IgD-negative memory B cell (primary cell): ENCODE measurements at regions not wholly inside any gene's neighbourhood (a gene's known extent, or its start where the extent isn't known, plus 50 kb on each side); places are given as distances from the start of the nearest gene placed in this dataset.

Source experiments
- H3K27ac Mint-ChIP-seq, 3 donors: one replicate each; pipeline ENCODE4 v1.8.0; 2020 to 2022; ENCODE audit warnings: mild to moderate bottlenecking in 3 of 3, mixed read lengths in 3 of 3, moderate library complexity in 1 of 3
- H3K27me3 Mint-ChIP-seq: one replicate; pipeline ENCODE4 v1.8.0; 2021; ENCODE audit warnings: mixed read lengths
- H3K36me3 Mint-ChIP-seq: one replicate; pipeline ENCODE4 v1.8.0; 2020; ENCODE audit warnings: mild to moderate bottlenecking, mixed read lengths
- H3K4me1 Mint-ChIP-seq, 3 donors: one replicate each; pipeline ENCODE4 v1.8.0; 2020 to 2022; ENCODE audit warnings: mixed read lengths in 3 of 3, mild to moderate bottlenecking in 1 of 3
- H3K4me3 Mint-ChIP-seq, 4 donors: one replicate each; pipeline ENCODE4 v1.8.0; 2020 to 2022; ENCODE audit warnings: mild to moderate bottlenecking in 4 of 4, mixed read lengths in 4 of 4, moderate library complexity in 3 of 4
- H3K9me3 Mint-ChIP-seq, 3 donors: one replicate each; pipeline ENCODE4 v1.8.0; 2020 to 2021; ENCODE audit warnings: mixed read lengths in 3 of 3, mild to moderate bottlenecking in 1 of 3

GRCh38 chr2:58916063-58916462 is 674.9 kb upstream of the FANCL start:
- no peak overlapping the region for H3K27ac Mint-ChIP-seq
- H3K4me1 Mint-ChIP-seq, result peaks cover 0 to 1% (median 0%) of the 10 kb centered on the region in 3 donors
- H3K27me3 Mint-ChIP-seq, result no peaks in the 10 kb centered on the region
- peaks cover 1% of the 10 kb centered on the region for H3K36me3 Mint-ChIP-seq
- H3K9me3 Mint-ChIP-seq, result no peaks in the 10 kb centered on the region
- no peak overlapping the region for H3K4me3 Mint-ChIP-seq

- H3K36me3 Mint-ChIP-seq, result peaks cover 1% of the 10 kb centered on the region
- peaks cover 0 to 1% (median 0%) of the 10 kb centered on the region in 3 donors for H3K4me1 Mint-ChIP-seq
- H3K27me3 Mint-ChIP-seq, result no peaks in the 10 kb centered on the region
- no peak overlapping the region for H3K27ac Mint-ChIP-seq
- no peak overlapping the region for H3K4me3 Mint-ChIP-seq
- no peaks in the 10 kb centered on the region for H3K9me3 Mint-ChIP-seq
These were observed 673.8 kb upstream of the FANCL start for GRCh38 chr2:58914733-58915505.

GRCh38 chr2:58913082-58913726 is 672.1 kb upstream of the FANCL start:
- no peak overlapping the region for H3K4me3 Mint-ChIP-seq
- H3K27ac Mint-ChIP-seq, result no peak overlapping the region
- H3K9me3 Mint-ChIP-seq, result no peaks in the 10 kb centered on the region
- H3K27me3 Mint-ChIP-seq, result no peaks in the 10 kb centered on the region
- H3K4me1 Mint-ChIP-seq, result no peaks in the 10 kb centered on the region
- H3K36me3 Mint-ChIP-seq, result no peaks in the 10 kb centered on the region

- no peaks in the 10 kb centered on the region for H3K9me3 Mint-ChIP-seq
- no peak overlapping the region for H3K4me3 Mint-ChIP-seq
- H3K4me1 Mint-ChIP-seq, result no peaks in the 10 kb centered on the region
- H3K27ac Mint-ChIP-seq, result no peak overlapping the region
- no peaks in the 10 kb centered on the region for H3K27me3 Mint-ChIP-seq
- H3K36me3 Mint-ChIP-seq, result no peaks in the 10 kb centered on the region
These were observed 670.8 kb upstream of the FANCL start for GRCh38 chr2:58911877-58912276.

- no peaks in the 10 kb centered on the region for H3K36me3 Mint-ChIP-seq
- H3K9me3 Mint-ChIP-seq, result no peaks in the 10 kb centered on the region
- no peak overlapping the region for H3K27ac Mint-ChIP-seq
- H3K4me3 Mint-ChIP-seq, result no peak overlapping the region
- peaks cover 0 to 2% (median 0%) of the 10 kb centered on the region in 3 donors for H3K4me1 Mint-ChIP-seq
- peaks cover 3% of the 10 kb centered on the region for H3K27me3 Mint-ChIP-seq
These were observed 667.5 kb upstream of the FANCL start for GRCh38 chr2:58908501-58909154.

GRCh38 chr2:58907644-58908043 is 666.5 kb upstream of the FANCL start:
- no peak overlapping the region for H3K4me3 Mint-ChIP-seq

GRCh38 chr2:58906081-58906645 is 665.0 kb upstream of the FANCL start:
- no peak overlapping the region for H3K27ac Mint-ChIP-seq
- H3K27me3 Mint-ChIP-seq, result peaks cover 3% of the 10 kb centered on the region
- peaks cover 0 to 2% (median 0%) of the 10 kb centered on the region in 3 donors for H3K4me1 Mint-ChIP-seq
- no peaks in the 10 kb centered on the region for H3K36me3 Mint-ChIP-seq
- no peaks in the 10 kb centered on the region for H3K9me3 Mint-ChIP-seq
- H3K4me3 Mint-ChIP-seq, result no peak overlapping the region

More at GRCh38 chr2:58907644-58908043, 666.5 kb upstream of the FANCL start:
- H3K27me3 Mint-ChIP-seq, result peaks cover 3% of the 10 kb centered on the region
- H3K9me3 Mint-ChIP-seq, result no peaks in the 10 kb centered on the region
- peaks cover 0 to 2% (median 0%) of the 10 kb centered on the region in 3 donors for H3K4me1 Mint-ChIP-seq
- no peaks in the 10 kb centered on the region for H3K36me3 Mint-ChIP-seq
- no peak overlapping the region for H3K27ac Mint-ChIP-seq

GRCh38 chr2:58904095-58904494 is 663.0 kb upstream of the FANCL start:
- H3K36me3 Mint-ChIP-seq, result no peaks in the 10 kb centered on the region
- H3K9me3 Mint-ChIP-seq, result no peaks in the 10 kb centered on the region
- peaks cover 0 to 2% (median 0%) of the 10 kb centered on the region in 3 donors for H3K4me1 Mint-ChIP-seq
- H3K27me3 Mint-ChIP-seq, result peaks cover 15% of the 10 kb centered on the region
- no peak overlapping the region for H3K4me3 Mint-ChIP-seq
- no peak overlapping the region for H3K27ac Mint-ChIP-seq

GRCh38 chr2:58903427-58903826 is 662.3 kb upstream of the FANCL start:
- Mint-ChIP-seq H3K4me1 (peaks cover 0 to 2% (median 0%) of the 10 kb centered on the region in 3 donors), H3K9me3 (no peaks in the 10 kb centered on the region), H3K27me3 (peaks cover 15% of the 10 kb centered on the region), H3K36me3 (no peaks in the 10 kb centered on the region), H3K27ac (no peak overlapping the region), H3K4me3 (no peak overlapping the region)

- no peak overlapping the region for H3K4me3 Mint-ChIP-seq
- H3K36me3 Mint-ChIP-seq, result no peaks in the 10 kb centered on the region
- peaks cover 17% of the 10 kb centered on the region for H3K27me3 Mint-ChIP-seq
- no peaks in the 10 kb centered on the region for H3K9me3 Mint-ChIP-seq
- peak overlapping the region in 1 of 3 donors; percentile 79 for H3K27ac Mint-ChIP-seq
- H3K4me1 Mint-ChIP-seq, result peaks cover 0 to 2% (median 0%) of the 10 kb centered on the region in 3 donors
These were observed 659.3 kb upstream of the FANCL start for GRCh38 chr2:58900246-58901027.

GRCh38 chr2:58899692-58900091 is 658.6 kb upstream of the FANCL start:
- no peaks in the 10 kb centered on the region for H3K36me3 Mint-ChIP-seq
- H3K27me3 Mint-ChIP-seq, result peaks cover 17% of the 10 kb centered on the region
- H3K27ac Mint-ChIP-seq, result no peak overlapping the region
- H3K9me3 Mint-ChIP-seq, result peaks cover 0 to 2% (median 0%) of the 10 kb centered on the region in 3 donors
- H3K4me3 Mint-ChIP-seq, result no peak overlapping the region
- peaks cover 0 to 2% (median 0%) of the 10 kb centered on the region in 3 donors for H3K4me1 Mint-ChIP-seq

GRCh38 chr2:58896638-58897037 is 655.5 kb upstream of the FANCL start:
- no peaks in the 10 kb centered on the region for H3K36me3 Mint-ChIP-seq
- H3K27ac Mint-ChIP-seq, result no peak overlapping the region
- H3K27me3 Mint-ChIP-seq, result peaks cover 14% of the 10 kb centered on the region
- peaks cover 0 to 2% (median 0%) of the 10 kb centered on the region in 3 donors for H3K9me3 Mint-ChIP-seq
- no peaks in the 10 kb centered on the region for H3K4me1 Mint-ChIP-seq
- H3K4me3 Mint-ChIP-seq, result no peak overlapping the region

- Mint-ChIP-seq H3K9me3 (peaks cover 0 to 2% (median 0%) of the 10 kb centered on the region in 3 donors), H3K27ac (no peak overlapping the region), H3K36me3 (no peaks in the 10 kb centered on the region), H3K4me1 (no peaks in the 10 kb centered on the region), H3K27me3 (peaks cover 15% of the 10 kb centered on the region), H3K4me3 (no peak overlapping the region)
These were observed 654.7 kb upstream of the FANCL start for GRCh38 chr2:58895857-58896256.

- H3K4me3 Mint-ChIP-seq, result no peak overlapping the region
- peaks cover 3% of the 10 kb centered on the region for H3K27me3 Mint-ChIP-seq
- H3K4me1 Mint-ChIP-seq, result no peaks in the 10 kb centered on the region
- peaks cover 0 to 4% (median 0%) of the 10 kb centered on the region in 3 donors for H3K9me3 Mint-ChIP-seq
- H3K36me3 Mint-ChIP-seq, result no peaks in the 10 kb centered on the region
- H3K27ac Mint-ChIP-seq, result no peak overlapping the region
These were observed 652.7 kb upstream of the FANCL start for GRCh38 chr2:58893656-58894351.
